Astrocyte (in vitro differentiated cells and primary cell): ENCODE measurements at regions not wholly inside any gene's neighbourhood (a gene's known extent, or its start where the extent isn't known, plus 50 kb on each side); places are given as distances from the start of the nearest gene placed in this dataset.

Source experiments
- EZH2 ChIP-seq: IDR thresholded peaks from 2 replicates; pipeline ENCODE4 v1.6.1; 2012; ENCODE audit warnings: mild to moderate bottlenecking, low read length, inconsistent platforms; ENCODE audit not compliant: insufficient read depth
- TF ChIP-seq, protein P1 (sequence below): IDR thresholded peaks from 2 replicates; pipeline ENCODE4 v1.5.1; 2011; ENCODE audit warnings: low read depth, mild to moderate bottlenecking, inconsistent platforms, low read length, moderate library complexity; ENCODE audit not compliant: insufficient read depth

DNA sequence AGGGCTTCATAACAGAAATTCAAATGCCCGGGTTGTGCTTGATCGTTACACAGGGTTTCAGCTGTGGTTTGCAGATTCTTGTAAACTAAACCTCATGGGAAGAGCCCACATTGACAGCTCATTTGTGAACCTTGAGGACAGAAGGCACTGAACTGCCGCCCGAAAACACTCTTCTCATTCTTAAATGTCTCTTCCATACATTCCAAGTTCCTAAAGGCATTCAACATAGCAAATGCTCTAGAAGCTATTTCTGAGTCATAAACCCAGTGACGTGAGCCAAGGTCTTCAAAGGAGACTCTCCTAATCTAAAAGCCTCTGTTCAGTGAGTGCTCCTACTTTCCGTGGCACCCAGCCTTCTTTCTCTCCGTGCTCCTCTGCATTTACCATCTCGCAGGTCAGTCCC, 737.8 kb upstream of the FRG1 start:
- TF ChIP-seq, protein P1, sequence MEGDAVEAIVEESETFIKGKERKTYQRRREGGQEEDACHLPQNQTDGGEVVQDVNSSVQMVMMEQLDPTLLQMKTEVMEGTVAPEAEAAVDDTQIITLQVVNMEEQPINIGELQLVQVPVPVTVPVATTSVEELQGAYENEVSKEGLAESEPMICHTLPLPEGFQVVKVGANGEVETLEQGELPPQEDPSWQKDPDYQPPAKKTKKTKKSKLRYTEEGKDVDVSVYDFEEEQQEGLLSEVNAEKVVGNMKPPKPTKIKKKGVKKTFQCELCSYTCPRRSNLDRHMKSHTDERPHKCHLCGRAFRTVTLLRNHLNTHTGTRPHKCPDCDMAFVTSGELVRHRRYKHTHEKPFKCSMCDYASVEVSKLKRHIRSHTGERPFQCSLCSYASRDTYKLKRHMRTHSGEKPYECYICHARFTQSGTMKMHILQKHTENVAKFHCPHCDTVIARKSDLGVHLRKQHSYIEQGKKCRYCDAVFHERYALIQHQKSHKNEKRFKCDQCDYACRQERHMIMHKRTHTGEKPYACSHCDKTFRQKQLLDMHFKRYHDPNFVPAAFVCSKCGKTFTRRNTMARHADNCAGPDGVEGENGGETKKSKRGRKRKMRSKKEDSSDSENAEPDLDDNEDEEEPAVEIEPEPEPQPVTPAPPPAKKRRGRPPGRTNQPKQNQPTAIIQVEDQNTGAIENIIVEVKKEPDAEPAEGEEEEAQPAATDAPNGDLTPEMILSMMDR = no peak
- TF ChIP-seq EZH2 = no peak
